Stimulated activated CD8-positive, alpha-beta memory T cell treated with anti-CD3 and anti-CD28 coated beads, Interleukin-12 subunit alpha, Interleukin-12 subunit beta, amount 100 ng/mL, for 4 hours (primary cell): ENCODE measurements at regions not wholly inside any gene's neighbourhood (a gene's known extent, or its start where the extent isn't known, plus 50 kb on each side); places are given as distances from the start of the nearest gene placed in this dataset.

Source experiments
- DNase-seq: peaks from one replicate; pipeline ENCODE4 v3.0.0-alpha.2; 2020; ENCODE audit warnings: low read depth

GRCh38 chr16:86018487-86018886 is 119.5 kb downstream of the IRF8 start:
- no peak for DNase-seq

GRCh38 chr16:86018941-86019340 is 120.0 kb downstream of the IRF8 start:
- no peak for DNase-seq

GRCh38 chr16:86019446-86020047 is 120.6 kb downstream of the IRF8 start:
- DNase-seq = no peak

- DNase-seq = no peak
Measured at GRCh38 chr16:86020971-86021370, 122.0 kb downstream of the IRF8 start.

GRCh38 chr16:86022381-86022960 is 123.5 kb downstream of the IRF8 start:
- no peak for DNase-seq

GRCh38 chr16:86024210-86024609 is 125.2 kb downstream of the IRF8 start:
- DNase-seq = no peak

- no peak for DNase-seq
Measured at GRCh38 chr16:86025706-86026105, 126.7 kb downstream of the IRF8 start.

GRCh38 chr16:86026171-86026910 is 127.4 kb downstream of the IRF8 start:
- DNase-seq = no peak

GRCh38 chr16:86026916-86027315 is 128.0 kb downstream of the IRF8 start:
- DNase-seq = no peak

- DNase-seq = no peak
Measured at GRCh38 chr16:86027373-86028126, 128.6 kb downstream of the IRF8 start.

- DNase-seq = no peak
Measured at GRCh38 chr16:86029131-86029741, 130.3 kb downstream of the IRF8 start.

- no peak for DNase-seq
Measured at GRCh38 chr16:86030116-86030515, 131.2 kb downstream of the IRF8 start.

GRCh38 chr16:86031141-86031678 is 132.2 kb downstream of the IRF8 start:
- DNase-seq = no peak

GRCh38 chr16:86033016-86033474 is 134.1 kb downstream of the IRF8 start:
- no peak for DNase-seq

GRCh38 chr16:86033971-86034370 is 135.0 kb downstream of the IRF8 start:
- DNase-seq = no peak

GRCh38 chr16:86034421-86034919 is 135.5 kb downstream of the IRF8 start:
- no peak for DNase-seq

GRCh38 chr16:86035906-86036305 is 136.9 kb downstream of the IRF8 start:
- DNase-seq = no peak

- no peak for DNase-seq
Measured at GRCh38 chr16:86037999-86038925, 139.3 kb downstream of the IRF8 start.

- no peak for DNase-seq
Measured at GRCh38 chr16:86038926-86039310, 140.0 kb downstream of the IRF8 start.

GRCh38 chr16:86039606-86040005 is 140.6 kb downstream of the IRF8 start:
- no peak for DNase-seq

- DNase-seq = no peak
Measured at GRCh38 chr16:86040496-86040895, 141.5 kb downstream of the IRF8 start.
